KMS-11 (cell line): ENCODE measurements at regions not wholly inside any gene's neighbourhood (a gene's known extent, or its start where the extent isn't known, plus 50 kb on each side); places are given as distances from the start of the nearest gene placed in this dataset.

Experiments
- H2AFZ ChIP-seq: fragments of 200-600 bp; sonication (generic); 2 replicates; pipeline ENCODE4 v1.6.1; 2016; ENCODE audit warnings: antibody characterized with exemption, mixed run types, low read depth
- H3K27ac ChIP-seq: fragments of 200-600 bp; sonication (generic); 2 replicates; pipeline ENCODE4 v1.6.1; 2016; ENCODE audit warnings: mild to moderate bottlenecking, mixed run types
- H3K27me3 ChIP-seq: fragments of 200-600 bp; sonication (generic); 2 replicates; pipeline ENCODE4 v1.6.1; 2017; ENCODE audit warnings: mild to moderate bottlenecking, low read depth, mixed run types, moderate library complexity; ENCODE audit not compliant: insufficient read depth
- H3K36me3 ChIP-seq: fragments of 200-600 bp; sonication (generic); 2 replicates; pipeline ENCODE4 v1.6.1; 2017; ENCODE audit warnings: mild to moderate bottlenecking, mixed run types; ENCODE audit not compliant: insufficient read depth
- H3K4me1 ChIP-seq: fragments of 200-600 bp; sonication (generic); 2 replicates; pipeline ENCODE4 v1.6.1; 2016; ENCODE audit warnings: mild to moderate bottlenecking, low read depth, mixed run types; ENCODE audit not compliant: poor library complexity, severe bottlenecking
- H3K4me2 ChIP-seq: fragments of 200-600 bp; sonication (generic); 2 replicates; pipeline ENCODE4 v1.7.0; 2016; ENCODE audit warnings: mild to moderate bottlenecking, mixed run types
- H3K4me3 ChIP-seq: fragments of 200-600 bp; sonication (generic); IDR thresholded peaks from 2 replicates; pipeline ENCODE4 v1.6.1; 2017; ENCODE audit warnings: low read depth, low read length, mixed read lengths; ENCODE audit not compliant: insufficient read depth
- H3K79me2 ChIP-seq: fragments of 200-600 bp; sonication (generic); 2 replicates; pipeline ENCODE4 v1.6.1; 2016; ENCODE audit warnings: low read depth, mixed run types; ENCODE audit not compliant: insufficient read depth
- H3K9ac ChIP-seq: fragments of 200-600 bp; sonication (generic); 2 replicates; pipeline ENCODE4 v1.6.1; 2016; ENCODE audit warnings: mild to moderate bottlenecking, mixed run types
- H4K20me1 ChIP-seq: fragments of 200-600 bp; sonication (generic); 2 replicates; pipeline ENCODE4 v1.6.1; 2016; ENCODE audit warnings: mild to moderate bottlenecking, mixed run types; ENCODE audit not compliant: insufficient read depth
- CTCF ChIP-seq: fragments of 200-600 bp; sonication (generic); conservative IDR thresholded peaks from 2 replicates; pipeline ENCODE4 v1.6.1; 2017; ENCODE audit warnings: low read depth, mild to moderate bottlenecking, antibody characterized with exemption, low read length, moderate library complexity, mixed read lengths

- Histone ChIP-seq H2AFZ (no peak overlapping the region), H4K20me1 (no peaks in the 10 kb centered on the region), H3K4me2 (no peak overlapping the region), H3K4me1 (no peaks in the 10 kb centered on the region), H3K36me3 (no peaks in the 10 kb centered on the region), H3K79me2 (no peaks in the 10 kb centered on the region), H3K9ac (no peak overlapping the region), H3K4me3 (no peak overlapping the region), H3K27me3 (no peaks in the 10 kb centered on the region), H3K27ac (no peak overlapping the region)
- no peak for TF ChIP-seq CTCF
Measured at GRCh38 chr6:81859884-81860283, 107.4 kb upstream of the TENT5A start.

- H3K4me3 ChIP-seq = no peak overlapping the region
- no peak for TF ChIP-seq CTCF
- no peak overlapping the region for H3K27ac ChIP-seq
- no peaks in the 10 kb centered on the region for H3K36me3 ChIP-seq
- H2AFZ ChIP-seq = no peak overlapping the region
- no peaks in the 10 kb centered on the region for H3K27me3 ChIP-seq
- no peak overlapping the region for H3K9ac ChIP-seq
- H3K4me1 ChIP-seq = no peaks in the 10 kb centered on the region
- H4K20me1 ChIP-seq = no peaks in the 10 kb centered on the region
- H3K4me2 ChIP-seq = no peak overlapping the region
- H3K79me2 ChIP-seq = no peaks in the 10 kb centered on the region
Measured at GRCh38 chr6:81857812-81858211, 105.3 kb upstream of the TENT5A start.

- TF ChIP-seq CTCF = no peak
- Histone ChIP-seq H3K4me1 (no peaks in the 10 kb centered on the region), H3K27me3 (no peaks in the 10 kb centered on the region), H3K36me3 (no peaks in the 10 kb centered on the region), H3K79me2 (no peaks in the 10 kb centered on the region), H2AFZ (no peak overlapping the region), H4K20me1 (no peaks in the 10 kb centered on the region), H3K4me3 (no peak overlapping the region), H3K9ac (no peak overlapping the region), H3K27ac (no peak overlapping the region), H3K4me2 (no peak overlapping the region)
Measured at GRCh38 chr6:81856872-81857271, 104.4 kb upstream of the TENT5A start.

GRCh38 chr6:81854474-81854873 is 102.0 kb upstream of the TENT5A start:
- Histone ChIP-seq H3K27me3 (no peaks in the 10 kb centered on the region), H3K4me1 (no peaks in the 10 kb centered on the region), H4K20me1 (no peaks in the 10 kb centered on the region), H3K27ac (no peak overlapping the region), H3K4me3 (no peak overlapping the region), H2AFZ (no peak overlapping the region), H3K9ac (no peak overlapping the region), H3K36me3 (no peaks in the 10 kb centered on the region), H3K79me2 (no peaks in the 10 kb centered on the region), H3K4me2 (no peak overlapping the region)
- no peak for TF ChIP-seq CTCF

- H3K4me3 ChIP-seq = no peak overlapping the region
- no peak overlapping the region for H3K9ac ChIP-seq
- no peak overlapping the region for H3K4me2 ChIP-seq
- no peak overlapping the region for H2AFZ ChIP-seq
- H3K27me3 ChIP-seq = no peaks in the 10 kb centered on the region
- no peak for TF ChIP-seq CTCF
- no peaks in the 10 kb centered on the region for H4K20me1 ChIP-seq
- H3K36me3 ChIP-seq = no peaks in the 10 kb centered on the region
- no peaks in the 10 kb centered on the region for H3K79me2 ChIP-seq
- no peak overlapping the region for H3K27ac ChIP-seq
- H3K4me1 ChIP-seq = no peaks in the 10 kb centered on the region
Measured at GRCh38 chr6:81853975-81854374, 101.5 kb upstream of the TENT5A start.
